Fibroblast of lung (primary cell): ENCODE measurements at regions not wholly inside any gene's neighbourhood (a gene's known extent, or its start where the extent isn't known, plus 50 kb on each side); places are given as distances from the start of the nearest gene placed in this dataset.
A peak's percentile ranks its signal among the peaks of the same experiment; 100 is the strongest.

Experiments
- DNase-seq, 2 donors: peaks; one replicate each; pipeline versions ENCODE4 v3.0.0 to v3.0.0-alpha.2; 2010; ENCODE audit warnings: low read depth in 2 of 2
- H2AFZ ChIP-seq: 2 replicates; pipeline ENCODE4 v1.5.1; 2012; ENCODE audit warnings: low read length, control low read depth, inconsistent platforms
- H3K27ac ChIP-seq: 2 replicates; pipeline ENCODE4 v1.5.1; 2011; ENCODE audit warnings: low read length, control low read depth; ENCODE audit not compliant: insufficient read depth
- H3K27me3 ChIP-seq: 2 replicates; pipeline ENCODE4 v1.5.1; 2011; ENCODE audit warnings: mild to moderate bottlenecking, low read length; ENCODE audit not compliant: control insufficient read depth, insufficient read depth
- H3K36me3 ChIP-seq: 2 replicates; pipeline ENCODE4 v1.5.1; 2011; ENCODE audit warnings: low read length; ENCODE audit not compliant: control insufficient read depth, insufficient read depth
- H3K4me1 ChIP-seq: 2 replicates; pipeline ENCODE4 v1.5.1; 2011; ENCODE audit warnings: low read length; ENCODE audit not compliant: control insufficient read depth, insufficient read depth; ENCODE audit errors: extremely low read depth
- H3K4me2 ChIP-seq: 2 replicates; pipeline ENCODE4 v1.5.1; 2011; ENCODE audit warnings: low read length, control low read depth; ENCODE audit not compliant: insufficient read depth; ENCODE audit errors: extremely low read depth
- H3K4me3 ChIP-seq, 4 experiments: fragments of 200-600 bp in 1 of 4; sonication (generic) in 1 of 4; replicated peaks in 1 of 4; 2 replicates each; pipeline ENCODE4 v1.5.1; 2011 to 2016; ENCODE audit warnings: low read length in 4 of 4, low read depth in 3 of 4, mild to moderate bottlenecking in 3 of 4, control low read depth in 2 of 4, inconsistent platforms in 1 of 4, mixed read lengths in 1 of 4; ENCODE audit not compliant: insufficient read depth in 1 of 4; ENCODE audit errors: control extremely low read depth in 1 of 4
- H3K79me2 ChIP-seq: 2 replicates; pipeline ENCODE4 v1.5.1; 2012; ENCODE audit warnings: mild to moderate bottlenecking, low read length, inconsistent platforms; ENCODE audit not compliant: control insufficient read depth, insufficient read depth
- H3K9ac ChIP-seq: 2 replicates; pipeline ENCODE4 v1.5.1; 2011; ENCODE audit warnings: mild to moderate bottlenecking, low read length, control low read depth; ENCODE audit not compliant: insufficient read depth
- H3K9me3 ChIP-seq: 2 replicates; pipeline ENCODE4 v1.5.1; 2012; ENCODE audit warnings: low read depth, low read length; ENCODE audit not compliant: control insufficient read depth, insufficient read depth
- H4K20me1 ChIP-seq: 2 replicates; pipeline ENCODE4 v1.5.1; 2011; ENCODE audit warnings: low read length; ENCODE audit not compliant: control insufficient read depth, insufficient read depth; ENCODE audit errors: extremely low read depth
- CTCF ChIP-seq, 2 donors: IDR thresholded peaks in 1 of 2; conservative IDR thresholded peaks in 1 of 2; 1 replicate in 1 of 2; 2 replicates in 1 of 2; pipeline ENCODE4 v1.5.1; 2011 to 2012; ENCODE audit warnings: low read length in 2 of 2, control low read depth in 1 of 2, inconsistent platforms in 1 of 2, low read depth in 1 of 2, mild to moderate bottlenecking in 1 of 2
- EZH2 ChIP-seq: IDR thresholded peaks from 2 replicates; pipeline ENCODE4 v1.5.1; 2012; ENCODE audit warnings: low read length, control low read depth, mild to moderate bottlenecking; ENCODE audit errors: missing control alignments

- Histone ChIP-seq H3K36me3 (no peaks in the 10 kb centered on the region), H3K9me3 (no peaks in the 10 kb centered on the region), H2AFZ (no peak overlapping the region), H3K4me3 (no peak overlapping the region), H3K9ac (no peak overlapping the region), H3K79me2 (no peaks in the 10 kb centered on the region), H3K4me1 (no peaks in the 10 kb centered on the region), H4K20me1 (no peaks in the 10 kb centered on the region), H3K4me2 (no peak overlapping the region), H3K27me3 (no peaks in the 10 kb centered on the region), H3K27ac (no peak overlapping the region)
- TF ChIP-seq EZH2 (no peak), CTCF (conservative IDR thresholded peaks at IDR 0.05 in 1 of 2, IDR thresholded peaks at IDR 0.05 in 1 of 2; ENCODE audit: low read depth in 1 of 2, low read length in 2 of 2) (no peak)
- no peak for DNase-seq
Measured at GRCh38 chr5:100641833-100642232, 106.7 kb downstream of the FAM174A start.

GRCh38 chr5:100643473-100643872, 108.3 kb downstream of the FAM174A start:
- DNase-seq, result peak in 1 of 2 donors; percentile 64

GRCh38 chr5:100644185-100644584, 109.0 kb downstream of the FAM174A start:
- no peaks in the 10 kb centered on the region for H4K20me1 ChIP-seq
- no peaks in the 10 kb centered on the region for H3K27me3 ChIP-seq
- TF ChIP-seq CTCF (conservative IDR thresholded peaks at IDR 0.05 in 1 of 2, IDR thresholded peaks at IDR 0.05 in 1 of 2; ENCODE audit: low read depth in 1 of 2, low read length in 2 of 2) (no peak), EZH2 (no peak)
- H3K4me2 ChIP-seq, result no peak overlapping the region
- no peaks in the 10 kb centered on the region for H3K9me3 ChIP-seq
- H3K4me3 ChIP-seq, result no peak overlapping the region
- H3K4me1 ChIP-seq, result no peaks in the 10 kb centered on the region
- DNase-seq, result no peak
- no peak overlapping the region for H3K9ac ChIP-seq
- no peak overlapping the region for H3K27ac ChIP-seq
- H3K36me3 ChIP-seq, result no peaks in the 10 kb centered on the region
- H2AFZ ChIP-seq, result no peak overlapping the region
- no peaks in the 10 kb centered on the region for H3K79me2 ChIP-seq

More at GRCh38 chr5:100643473-100643872, 108.3 kb downstream of the FAM174A start:
- H3K4me1 ChIP-seq, result no peaks in the 10 kb centered on the region
- H3K4me2 ChIP-seq, result no peak overlapping the region
- no peaks in the 10 kb centered on the region for H3K36me3 ChIP-seq
- no peaks in the 10 kb centered on the region for H3K27me3 ChIP-seq
- H3K9ac ChIP-seq, result no peak overlapping the region
- no peak overlapping the region for H3K4me3 ChIP-seq
- no peaks in the 10 kb centered on the region for H3K79me2 ChIP-seq
- no peak overlapping the region for H2AFZ ChIP-seq
- TF ChIP-seq EZH2, result no peak
- TF ChIP-seq CTCF (conservative IDR thresholded peaks at IDR 0.05 in 1 of 2, IDR thresholded peaks at IDR 0.05 in 1 of 2; ENCODE audit: low read depth in 1 of 2, low read length in 2 of 2), result no peak
- no peak overlapping the region for H3K27ac ChIP-seq
- no peaks in the 10 kb centered on the region for H3K9me3 ChIP-seq
- no peaks in the 10 kb centered on the region for H4K20me1 ChIP-seq
